ENCODE measurements at regions not wholly inside any gene's neighbourhood (a gene's known extent, or its start where the extent isn't known, plus 50 kb on each side); places are given as distances from the start of the nearest gene placed in this dataset.

- no peak overlapping the region for H4K8ac ChIP-seq (ENCODE audit: low read depth, low read length)
- no peak overlapping the region for H2AFZ ChIP-seq (ENCODE audit: low read length)
- H2BK15ac ChIP-seq (ENCODE audit: low read length), result no peak overlapping the region
- no peak overlapping the region for H3K4me2 ChIP-seq (ENCODE audit: insufficient read depth, low read length, poor library complexity, severe bottlenecking)
- H3K18ac ChIP-seq (ENCODE audit: low read length), result no peak overlapping the region
- no peak overlapping the region for H2BK5ac ChIP-seq (ENCODE audit: low read length)
- H3K14ac ChIP-seq (ENCODE audit: low read length), result no peak overlapping the region
- H3K4ac ChIP-seq (ENCODE audit: low read length), result no peak overlapping the region
- H3K9ac ChIP-seq (ENCODE audit: low read depth, low read length, poor library complexity), result no peak overlapping the region
- H3K4me1 ChIP-seq (ENCODE audit: control insufficient read depth in 2 of 2, insufficient read depth in 1 of 2, low read depth in 1 of 2, low read length in 2 of 2), result no peaks in the 10 kb centered on the region
- peaks cover 0 to 9% of the 10 kb centered on the region in 2 donors for H3K9me3 ChIP-seq (replicated peaks in 1 of 2; ENCODE audit: control insufficient read depth in 2 of 2, insufficient read depth in 1 of 2, low read depth in 1 of 2, low read length in 2 of 2)
- no peak overlapping the region for H3K4me3 ChIP-seq (ENCODE audit: low read length in 2 of 2)
- H3K27ac ChIP-seq (replicated peaks; ENCODE audit: low read length), result no peak overlapping the region
- no CpG with 5 or more reads among the region's 3 CpGs for WGBS, 2 donors (ENCODE audit: extremely low coverage in 2 of 2, insufficient read length in 2 of 2, insufficient replicate concordance in 1 of 2)
- no peak for DNase-seq (ENCODE audit: low spot score)
- no peak overlapping the region for H4K91ac ChIP-seq (ENCODE audit: low read depth, low read length, poor library complexity)
- peaks cover 0 to 2% of the 10 kb centered on the region in 2 donors for H3K36me3 ChIP-seq (replicated peaks in 1 of 2; ENCODE audit: control insufficient read depth in 2 of 2, insufficient read depth in 2 of 2, low read length in 2 of 2)
- no peak overlapping the region for H2AK5ac ChIP-seq (ENCODE audit: low read depth, low read length)
- H3K79me1 ChIP-seq (ENCODE audit: low read depth, low read length), result peaks cover 2% of the 10 kb centered on the region
- H3K27me3 ChIP-seq (ENCODE audit: control insufficient read depth in 3 of 3, insufficient read depth in 3 of 3, low read depth in 1 of 3, low read length in 3 of 3), result no peaks in the 10 kb centered on the region
- no peak overlapping the region for H3K23ac ChIP-seq (ENCODE audit: low read depth, low read length, poor library complexity)
- H2BK120ac ChIP-seq (ENCODE audit: low read depth, low read length), result no peak overlapping the region
- no peak overlapping the region for H2BK12ac ChIP-seq (ENCODE audit: low read length)
Measured at GRCh38 chr18:78448591-78448990, 531.0 kb upstream of the SALL3 start.

DNA sequence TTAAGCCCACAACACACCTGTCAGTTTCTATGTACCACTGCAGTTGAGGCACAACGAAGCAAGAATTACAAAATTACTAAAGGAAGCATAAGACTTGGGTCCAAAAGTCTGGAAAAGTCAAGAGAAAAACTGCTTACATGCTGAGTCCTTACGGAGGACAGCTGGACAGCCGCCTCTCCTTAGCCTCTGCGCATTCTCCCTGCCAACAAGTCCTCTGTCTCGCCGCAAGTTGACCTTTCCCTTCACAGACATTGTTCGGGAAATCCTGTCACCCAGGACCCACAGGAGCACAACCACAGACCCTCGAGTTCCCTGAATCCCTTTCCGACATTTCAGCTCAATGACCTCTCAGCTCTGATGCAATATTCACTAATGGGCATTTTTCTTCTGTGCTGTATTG lies 525.4 kb upstream of the SALL3 start:
- Histone ChIP-seq H3K4me2 (ENCODE audit: insufficient read depth, low read length, poor library complexity, severe bottlenecking) (no peak overlapping the region), H3K36me3 (replicated peaks in 1 of 2; ENCODE audit: control insufficient read depth in 2 of 2, insufficient read depth in 2 of 2, low read length in 2 of 2) (peaks cover 0 to 2% of the 10 kb centered on the region in 2 donors), H3K4me3 (ENCODE audit: low read length in 2 of 2) (no peak overlapping the region), H3K79me1 (ENCODE audit: low read depth, low read length) (peaks cover 2% of the 10 kb centered on the region), H3K23ac (ENCODE audit: low read depth, low read length, poor library complexity) (no peak overlapping the region), H2BK5ac (ENCODE audit: low read length) (no peak overlapping the region), H2BK120ac (ENCODE audit: low read depth, low read length) (no peak overlapping the region), H3K4ac (ENCODE audit: low read length) (no peak overlapping the region), H3K9me3 (replicated peaks in 1 of 2; ENCODE audit: control insufficient read depth in 2 of 2, insufficient read depth in 1 of 2, low read depth in 1 of 2, low read length in 2 of 2) (peaks cover 0 to 4% of the 10 kb centered on the region in 2 donors), H3K14ac (ENCODE audit: low read length) (no peak overlapping the region), H3K18ac (ENCODE audit: low read length) (no peak overlapping the region), H2BK15ac (ENCODE audit: low read length) (no peak overlapping the region), H4K91ac (ENCODE audit: low read depth, low read length, poor library complexity) (no peak overlapping the region), H3K27ac (replicated peaks; ENCODE audit: low read length) (no peak overlapping the region), H3K9ac (ENCODE audit: low read depth, low read length, poor library complexity) (no peak overlapping the region), H2BK12ac (ENCODE audit: low read length) (no peak overlapping the region), H2AK5ac (ENCODE audit: low read depth, low read length) (no peak overlapping the region), H4K8ac (ENCODE audit: low read depth, low read length) (no peak overlapping the region), H3K27me3 (ENCODE audit: control insufficient read depth in 3 of 3, insufficient read depth in 3 of 3, low read depth in 1 of 3, low read length in 3 of 3) (no peaks in the 10 kb centered on the region), H3K4me1 (ENCODE audit: control insufficient read depth in 2 of 2, insufficient read depth in 1 of 2, low read depth in 1 of 2, low read length in 2 of 2) (no peaks in the 10 kb centered on the region), H2AFZ (ENCODE audit: low read length) (no peak overlapping the region)
- no peak for DNase-seq (ENCODE audit: low spot score)
- no CpG with 5 or more reads among the region's 9 CpGs for WGBS, 2 donors (ENCODE audit: extremely low coverage in 2 of 2, insufficient read length in 2 of 2, insufficient replicate concordance in 1 of 2)

DNA sequence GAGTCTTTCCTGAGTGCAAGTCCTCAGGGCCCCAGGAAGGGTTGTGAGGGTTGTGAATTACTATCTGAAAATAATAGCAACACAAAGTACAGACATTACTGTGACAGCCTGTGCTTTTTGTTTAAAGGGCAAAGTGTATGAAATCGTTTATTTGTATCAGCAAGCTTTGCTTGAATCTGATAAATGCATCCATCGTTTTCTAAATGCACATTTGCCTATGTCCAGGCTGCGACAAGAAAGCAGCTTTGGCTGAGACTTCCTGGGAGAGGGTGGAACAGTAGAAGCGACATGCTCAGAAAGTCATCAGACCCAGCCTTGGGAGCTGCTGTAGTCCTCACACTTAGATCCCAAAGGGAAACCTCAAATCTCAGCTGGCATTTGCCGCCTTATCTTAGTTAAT lies 524.2 kb upstream of the SALL3 start:
- H2AK5ac ChIP-seq (ENCODE audit: low read depth, low read length), result no peak overlapping the region
- no peaks in the 10 kb centered on the region for H3K79me1 ChIP-seq (ENCODE audit: low read depth, low read length)
- no peak overlapping the region for H3K4me3 ChIP-seq (ENCODE audit: low read length in 2 of 2)
- H2AFZ ChIP-seq (ENCODE audit: low read length), result no peak overlapping the region
- no peak overlapping the region for H4K8ac ChIP-seq (ENCODE audit: low read depth, low read length)
- H3K4ac ChIP-seq (ENCODE audit: low read length), result no peak overlapping the region
- H2BK5ac ChIP-seq (ENCODE audit: low read length), result no peak overlapping the region
- no peak for DNase-seq (ENCODE audit: low spot score)
- H3K27ac ChIP-seq (replicated peaks; ENCODE audit: low read length), result no peak overlapping the region
- H3K4me1 ChIP-seq (ENCODE audit: control insufficient read depth in 2 of 2, insufficient read depth in 1 of 2, low read depth in 1 of 2, low read length in 2 of 2), result no peaks in the 10 kb centered on the region
- H3K4me2 ChIP-seq (ENCODE audit: insufficient read depth, low read length, poor library complexity, severe bottlenecking), result no peak overlapping the region
- no peaks in the 10 kb centered on the region for H3K9me3 ChIP-seq (replicated peaks in 1 of 2; ENCODE audit: control insufficient read depth in 2 of 2, insufficient read depth in 1 of 2, low read depth in 1 of 2, low read length in 2 of 2)
- H2BK12ac ChIP-seq (ENCODE audit: low read length), result no peak overlapping the region
- no peak overlapping the region for H2BK15ac ChIP-seq (ENCODE audit: low read length)
- H2BK120ac ChIP-seq (ENCODE audit: low read depth, low read length), result no peak overlapping the region
- H3K36me3 ChIP-seq (replicated peaks in 1 of 2; ENCODE audit: control insufficient read depth in 2 of 2, insufficient read depth in 2 of 2, low read length in 2 of 2), result no peaks in the 10 kb centered on the region
- H3K9ac ChIP-seq (ENCODE audit: low read depth, low read length, poor library complexity), result no peak overlapping the region
- no peak overlapping the region for H3K23ac ChIP-seq (ENCODE audit: low read depth, low read length, poor library complexity)
- no peak overlapping the region for H4K91ac ChIP-seq (ENCODE audit: low read depth, low read length, poor library complexity)
- no peak overlapping the region for H3K18ac ChIP-seq (ENCODE audit: low read length)
- H3K27me3 ChIP-seq (ENCODE audit: control insufficient read depth in 3 of 3, insufficient read depth in 3 of 3, low read depth in 1 of 3, low read length in 3 of 3), result no peaks in the 10 kb centered on the region
- no peak overlapping the region for H3K14ac ChIP-seq (ENCODE audit: low read length)
- WGBS, 2 donors (ENCODE audit: extremely low coverage in 2 of 2, insufficient read length in 2 of 2, insufficient replicate concordance in 1 of 2), result no CpG with 5 or more reads among the region's 5 CpGs

GRCh38 chr18:78457011-78457410 lies 522.6 kb upstream of the SALL3 start:
- no peak for DNase-seq (ENCODE audit: low spot score)
- Histone ChIP-seq H3K79me1 (ENCODE audit: low read depth, low read length) (no peaks in the 10 kb centered on the region), H3K4me2 (ENCODE audit: insufficient read depth, low read length, poor library complexity, severe bottlenecking) (no peak overlapping the region), H3K4ac (ENCODE audit: low read length) (no peak overlapping the region), H3K4me3 (ENCODE audit: low read length in 2 of 2) (no peak overlapping the region), H4K91ac (ENCODE audit: low read depth, low read length, poor library complexity) (no peak overlapping the region), H3K4me1 (ENCODE audit: control insufficient read depth in 2 of 2, insufficient read depth in 1 of 2, low read depth in 1 of 2, low read length in 2 of 2) (no peaks in the 10 kb centered on the region), H2AK5ac (ENCODE audit: low read depth, low read length) (no peak overlapping the region), H3K27me3 (ENCODE audit: control insufficient read depth in 3 of 3, insufficient read depth in 3 of 3, low read depth in 1 of 3, low read length in 3 of 3) (no peaks in the 10 kb centered on the region), H3K27ac (replicated peaks; ENCODE audit: low read length) (no peak overlapping the region), H3K14ac (ENCODE audit: low read length) (no peak overlapping the region), H3K9me3 (replicated peaks in 1 of 2; ENCODE audit: control insufficient read depth in 2 of 2, insufficient read depth in 1 of 2, low read depth in 1 of 2, low read length in 2 of 2) (no peaks in the 10 kb centered on the region), H2BK120ac (ENCODE audit: low read depth, low read length) (no peak overlapping the region), H3K18ac (ENCODE audit: low read length) (no peak overlapping the region), H4K8ac (ENCODE audit: low read depth, low read length) (no peak overlapping the region), H3K9ac (ENCODE audit: low read depth, low read length, poor library complexity) (no peak overlapping the region), H2BK5ac (ENCODE audit: low read length) (no peak overlapping the region), H2AFZ (ENCODE audit: low read length) (no peak overlapping the region), H3K36me3 (replicated peaks in 1 of 2; ENCODE audit: control insufficient read depth in 2 of 2, insufficient read depth in 2 of 2, low read length in 2 of 2) (no peaks in the 10 kb centered on the region), H3K23ac (ENCODE audit: low read depth, low read length, poor library complexity) (no peak overlapping the region), H2BK12ac (ENCODE audit: low read length) (no peak overlapping the region), H2BK15ac (ENCODE audit: low read length) (no peak overlapping the region)
- WGBS, 2 donors (ENCODE audit: extremely low coverage in 2 of 2, insufficient read length in 2 of 2, insufficient replicate concordance in 1 of 2), result no CpG with 5 or more reads among the region's 13 CpGs

Data from neuronal stem cell (in vitro differentiated cells).